Mammary epithelial cell (primary cell): ENCODE measurements at regions not wholly inside any gene's neighbourhood (a gene's known extent, or its start where the extent isn't known, plus 50 kb on each side); places are given as distances from the start of the nearest gene placed in this dataset.

Experiments
- EZH2 ChIP-seq: IDR thresholded peaks from 2 replicates; pipeline ENCODE4 v1.6.1; 2012; ENCODE audit warnings: low read length, inconsistent platforms, borderline replicate concordance
- TF ChIP-seq, protein P1 (sequence below), 2 donors: IDR thresholded peaks in 1 of 2; conservative IDR thresholded peaks in 1 of 2; 2 replicates each; pipeline ENCODE4 v1.5.1; 2011 to 2012; ENCODE audit warnings: inconsistent platforms in 2 of 2, low read length in 2 of 2, mild to moderate bottlenecking in 2 of 2, control low read depth in 1 of 2, low read depth in 1 of 2; ENCODE audit not compliant: insufficient read depth in 1 of 2; ENCODE audit errors: extremely low read depth in 1 of 2

DNA sequence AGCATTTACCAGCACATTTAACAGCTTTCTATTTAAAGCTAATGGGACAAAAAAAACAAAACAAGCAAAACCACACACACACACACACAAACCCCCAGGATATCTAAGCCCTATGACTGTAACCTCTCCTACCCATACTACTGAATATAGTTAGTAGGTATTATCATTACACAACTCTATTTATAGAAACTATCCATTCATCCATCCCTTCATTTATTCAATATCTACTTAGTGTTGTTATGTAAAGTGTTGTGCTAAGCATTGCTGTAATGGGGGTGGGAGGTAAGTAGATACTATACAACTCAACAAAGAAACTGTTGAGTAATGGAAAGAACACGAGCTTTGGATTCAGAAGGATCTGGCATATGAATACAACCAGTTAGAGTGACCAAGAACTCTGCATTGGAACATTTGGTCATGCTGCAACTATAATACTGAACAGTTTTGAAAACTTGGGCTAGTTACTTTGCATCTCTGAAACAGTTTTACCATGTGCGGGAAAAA is 82.3 kb upstream of the ZNF608 start:
- no peak for TF ChIP-seq EZH2
- TF ChIP-seq, protein P1, sequence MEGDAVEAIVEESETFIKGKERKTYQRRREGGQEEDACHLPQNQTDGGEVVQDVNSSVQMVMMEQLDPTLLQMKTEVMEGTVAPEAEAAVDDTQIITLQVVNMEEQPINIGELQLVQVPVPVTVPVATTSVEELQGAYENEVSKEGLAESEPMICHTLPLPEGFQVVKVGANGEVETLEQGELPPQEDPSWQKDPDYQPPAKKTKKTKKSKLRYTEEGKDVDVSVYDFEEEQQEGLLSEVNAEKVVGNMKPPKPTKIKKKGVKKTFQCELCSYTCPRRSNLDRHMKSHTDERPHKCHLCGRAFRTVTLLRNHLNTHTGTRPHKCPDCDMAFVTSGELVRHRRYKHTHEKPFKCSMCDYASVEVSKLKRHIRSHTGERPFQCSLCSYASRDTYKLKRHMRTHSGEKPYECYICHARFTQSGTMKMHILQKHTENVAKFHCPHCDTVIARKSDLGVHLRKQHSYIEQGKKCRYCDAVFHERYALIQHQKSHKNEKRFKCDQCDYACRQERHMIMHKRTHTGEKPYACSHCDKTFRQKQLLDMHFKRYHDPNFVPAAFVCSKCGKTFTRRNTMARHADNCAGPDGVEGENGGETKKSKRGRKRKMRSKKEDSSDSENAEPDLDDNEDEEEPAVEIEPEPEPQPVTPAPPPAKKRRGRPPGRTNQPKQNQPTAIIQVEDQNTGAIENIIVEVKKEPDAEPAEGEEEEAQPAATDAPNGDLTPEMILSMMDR (conservative IDR thresholded peaks at IDR 0.05 in 1 of 2, IDR thresholded peaks at IDR 0.05 in 1 of 2; ENCODE audit: extremely low read depth in 1 of 2, insufficient read depth in 1 of 2, low read depth in 1 of 2, low read length in 2 of 2): no peak
